Ammon's horn (tissue), 1 donor: ENCODE measurements at regions not wholly inside any gene's neighbourhood (a gene's known extent, or its start where the extent isn't known, plus 50 kb on each side); places are given as distances from the start of the nearest gene placed in this dataset.
"Not testable (repeated sequence)": the region's sequence is repeated elsewhere in the genome, so short reads cannot be mapped to it uniquely, and the experiment has no call there.

Experiments used
- DNase-seq: peaks from one replicate; pipeline ENCODE4 v3.0.0-alpha.2; 2016; ENCODE audit warnings: low spot score

- no peak for DNase-seq
Measured at GRCh38 chr6:9192405-9192909, 757.1 kb upstream of the SLC35B3 start.

GRCh38 chr6:9186148-9186547 lies 750.8 kb upstream of the SLC35B3 start:
- DNase-seq, result no peak

GRCh38 chr6:9178071-9178470 lies 742.7 kb upstream of the SLC35B3 start:
- no peak for DNase-seq

- DNase-seq, result no peak
Measured at GRCh38 chr6:9173229-9173628, 737.9 kb upstream of the SLC35B3 start.

- no peak for DNase-seq
Measured at GRCh38 chr6:9172096-9172495, 736.8 kb upstream of the SLC35B3 start.

GRCh38 chr6:9168669-9169068 lies 733.3 kb upstream of the SLC35B3 start:
- no peak for DNase-seq

- DNase-seq, result no peak
Measured at GRCh38 chr6:9161731-9162130, 726.4 kb upstream of the SLC35B3 start.

- DNase-seq, result no peak
Measured at GRCh38 chr6:9159051-9159450, 723.7 kb upstream of the SLC35B3 start.

GRCh38 chr6:9155836-9156235 lies 720.5 kb upstream of the SLC35B3 start:
- no peak for DNase-seq

- no peak for DNase-seq
Measured at GRCh38 chr6:9143140-9143539, 707.8 kb upstream of the SLC35B3 start.

GRCh38 chr6:9140951-9141460 lies 705.7 kb upstream of the SLC35B3 start:
- peak; percentile 6 for DNase-seq

GRCh38 chr6:9140172-9140571 lies 704.8 kb upstream of the SLC35B3 start:
- DNase-seq, result peak; percentile 15

- DNase-seq, result no peak
Measured at GRCh38 chr6:9139746-9140145, 704.4 kb upstream of the SLC35B3 start.

- peak; percentile 37 for DNase-seq
Measured at GRCh38 chr6:9138936-9139335, 703.6 kb upstream of the SLC35B3 start.

- no peak for DNase-seq
Measured at GRCh38 chr6:9136141-9136822, 700.9 kb upstream of the SLC35B3 start.

- no peak for DNase-seq
Measured at GRCh38 chr6:9131616-9132015, 696.3 kb upstream of the SLC35B3 start.

- no peak for DNase-seq
Measured at GRCh38 chr6:9131201-9131600, 695.9 kb upstream of the SLC35B3 start.

GRCh38 chr6:9128970-9129369 lies 693.6 kb upstream of the SLC35B3 start:
- no peak for DNase-seq

- peak; percentile 61 for DNase-seq
Measured at GRCh38 chr6:9126878-9127560, 691.7 kb upstream of the SLC35B3 start.

- not testable (repeated sequence) for DNase-seq
Measured at GRCh38 chr6:9126034-9126433, 690.7 kb upstream of the SLC35B3 start.

- DNase-seq, result no peak
Measured at GRCh38 chr6:9121549-9121948, 686.2 kb upstream of the SLC35B3 start.

- no peak for DNase-seq
Measured at GRCh38 chr6:9116026-9116425, 680.7 kb upstream of the SLC35B3 start.

- no peak for DNase-seq
Measured at GRCh38 chr6:9112544-9112943, 677.2 kb upstream of the SLC35B3 start.
